Naive B cell (primary cell): ENCODE measurements at regions not wholly inside any gene's neighbourhood (a gene's known extent, or its start where the extent isn't known, plus 50 kb on each side); places are given as distances from the start of the nearest gene placed in this dataset.
A peak's percentile ranks its signal among the peaks of the same experiment; 100 is the strongest.

ENCODE experiments used
- ATAC-seq, 2 donors: fragments of 150-1000 bp; cut with Tn5 transposase; 2 replicates each; pipeline ENCODE4 v1.10.0; 2021; ENCODE audit warnings: low read depth in 2 of 2, mild to moderate bottlenecking in 2 of 2, moderate library complexity in 2 of 2
- DNase-seq: peaks from one replicate; pipeline ENCODE4 v3.0.0; 2022
- H3K27ac Mint-ChIP-seq, 6 donors: one replicate each; pipeline ENCODE4 v1.8.0; 2020 to 2022; ENCODE audit warnings: mild to moderate bottlenecking in 6 of 6, mixed read lengths in 6 of 6, moderate library complexity in 5 of 6, inconsistent platforms in 2 of 6
- H3K27me3 Mint-ChIP-seq, 3 donors: one replicate each; pipeline ENCODE4 v1.8.0; 2021 to 2022; ENCODE audit warnings: mixed read lengths in 3 of 3, mild to moderate bottlenecking in 1 of 3
- H3K36me3 Mint-ChIP-seq, 2 donors: one replicate each; pipeline ENCODE4 v1.8.0; 2020 to 2022; ENCODE audit warnings: mixed read lengths in 2 of 2, inconsistent platforms in 1 of 2, mild to moderate bottlenecking in 1 of 2
- H3K4me1 Mint-ChIP-seq, 3 donors: one replicate each; pipeline ENCODE4 v1.8.0; 2020 to 2022; ENCODE audit warnings: mixed read lengths in 3 of 3, inconsistent platforms in 1 of 3, mild to moderate bottlenecking in 1 of 3, moderate library complexity in 1 of 3
- H3K4me3 Mint-ChIP-seq, 8 donors: one replicate each; pipeline ENCODE4 v1.8.0; 2020 to 2022; ENCODE audit warnings: mild to moderate bottlenecking in 8 of 8, mixed read lengths in 8 of 8, moderate library complexity in 8 of 8, inconsistent platforms in 2 of 8
- H3K9me3 Mint-ChIP-seq, 7 donors: one replicate each; pipeline ENCODE4 v1.8.0; 2020 to 2022; ENCODE audit warnings: mixed read lengths in 7 of 7, mild to moderate bottlenecking in 5 of 7, inconsistent platforms in 2 of 7, moderate library complexity in 1 of 7

DNA sequence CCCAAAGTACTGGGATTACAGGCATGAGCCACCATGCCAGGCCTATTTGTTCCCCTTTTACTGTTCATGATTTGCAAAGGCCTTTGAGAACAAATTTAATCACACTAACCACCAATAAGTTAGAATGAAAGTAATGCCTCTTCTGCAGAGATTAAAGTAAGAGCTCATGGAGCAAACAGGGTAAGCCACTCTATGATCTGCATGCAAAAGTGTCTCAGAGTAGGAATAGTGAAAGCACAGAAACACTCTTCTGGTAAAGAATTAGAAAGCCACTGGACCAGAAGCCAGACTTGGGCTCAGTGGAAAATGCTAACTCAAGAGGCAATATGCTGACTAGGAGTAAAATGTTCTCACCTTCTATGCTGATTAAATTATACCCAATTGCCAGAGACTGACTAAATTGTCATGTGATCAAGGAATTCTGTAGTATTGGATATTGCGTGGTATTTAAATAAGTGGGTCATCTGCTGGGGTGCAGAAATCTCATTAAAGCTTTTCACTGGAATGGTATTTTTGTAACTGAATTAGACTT, 235.3 kb upstream of the ERBB4 start:
- H3K4me3 Mint-ChIP-seq: no peak overlapping the region
- H3K9me3 Mint-ChIP-seq: no peaks in the 10 kb centered on the region
- H3K4me1 Mint-ChIP-seq: peaks cover 0 to 3% (median 0%) of the 10 kb centered on the region in 3 donors
- no peaks in the 10 kb centered on the region for H3K36me3 Mint-ChIP-seq
- ATAC-seq (no peak), DNase-seq (no peak)
- no peak overlapping the region for H3K27ac Mint-ChIP-seq
- no peaks in the 10 kb centered on the region for H3K27me3 Mint-ChIP-seq

DNA sequence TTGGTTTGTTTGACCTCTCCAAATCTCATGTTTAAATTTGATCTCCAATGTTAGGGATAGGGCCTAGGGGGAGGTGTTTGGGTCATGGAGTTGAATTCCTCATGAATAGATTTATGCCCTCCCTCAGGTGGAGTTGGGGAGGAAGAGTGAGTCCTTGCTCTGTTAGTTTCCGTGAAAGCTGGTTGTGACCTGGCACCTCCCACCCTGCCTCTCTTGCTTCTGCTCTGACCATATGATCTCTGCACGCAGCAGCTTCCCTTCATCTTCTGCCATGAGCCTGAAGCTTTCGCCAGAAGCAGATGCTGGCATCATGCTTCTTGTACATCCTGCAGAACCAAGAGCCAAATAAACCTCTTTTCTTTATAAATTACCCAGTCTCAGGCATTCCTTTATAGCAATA, 231.6 kb upstream of the ERBB4 start:
- DNase-seq: no peak
- no peak for ATAC-seq
- Mint-ChIP-seq H3K4me3 (no peak overlapping the region), H3K9me3 (no peaks in the 10 kb centered on the region), H3K27me3 (no peaks in the 10 kb centered on the region), H3K27ac (no peak overlapping the region), H3K36me3 (no peaks in the 10 kb centered on the region), H3K4me1 (no peaks in the 10 kb centered on the region)

DNA sequence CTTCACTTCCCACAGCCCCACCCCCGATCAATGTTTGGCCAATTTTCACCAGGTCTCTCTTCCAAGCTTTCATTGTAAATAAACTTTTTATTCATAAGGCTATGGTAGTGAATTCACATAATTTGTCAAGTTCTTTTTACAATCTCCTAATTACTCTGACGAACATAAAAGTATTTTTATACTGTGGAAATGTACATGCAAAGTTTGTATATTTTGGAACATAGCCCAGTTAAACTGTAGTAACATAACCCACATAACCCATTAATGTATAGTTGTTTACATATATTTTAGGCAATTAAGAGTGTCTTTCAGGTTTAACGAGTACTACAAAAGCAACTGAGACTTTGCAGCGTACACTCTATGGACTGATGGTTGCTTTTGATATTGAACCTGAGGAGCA, 228.3 kb upstream of the ERBB4 start:
- no peak for ATAC-seq
- no peaks in the 10 kb centered on the region for H3K27me3 Mint-ChIP-seq
- no peaks in the 10 kb centered on the region for H3K36me3 Mint-ChIP-seq
- no peaks in the 10 kb centered on the region for H3K9me3 Mint-ChIP-seq
- no peak overlapping the region for H3K4me3 Mint-ChIP-seq
- DNase-seq: no peak
- no peaks in the 10 kb centered on the region for H3K4me1 Mint-ChIP-seq
- no peak overlapping the region for H3K27ac Mint-ChIP-seq

DNA sequence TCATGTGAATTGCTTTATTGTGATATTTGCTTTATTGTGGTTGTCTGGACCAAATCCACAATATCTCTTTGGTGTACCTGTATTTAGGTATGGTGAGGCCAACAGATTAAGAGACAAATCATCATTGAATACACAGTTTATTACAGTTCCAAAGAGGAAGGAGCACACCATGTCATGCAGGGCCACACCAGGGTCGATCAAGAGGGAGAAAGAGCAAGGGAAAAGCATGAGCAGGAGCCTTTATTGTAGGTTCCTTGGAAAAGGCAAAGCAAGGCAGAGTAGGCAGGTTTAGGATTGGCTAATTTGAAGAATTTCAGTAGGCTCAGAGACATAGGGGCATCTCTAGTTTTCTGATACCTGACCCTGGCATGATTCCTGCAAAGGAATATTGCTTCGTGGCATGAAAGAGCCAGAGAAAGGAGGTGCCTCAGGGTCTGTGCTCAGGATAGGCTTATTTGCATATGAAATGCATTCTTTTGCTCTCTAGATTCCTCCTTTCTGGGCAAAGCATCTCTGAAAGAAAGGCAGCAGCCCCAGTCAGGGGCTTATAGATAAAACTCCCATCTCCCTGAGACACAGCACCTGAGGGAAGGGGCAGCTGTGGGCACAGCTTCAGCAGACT, 214.2 kb upstream of the ERBB4 start:
- Mint-ChIP-seq H3K36me3 (peaks cover 9 to 15% of the 10 kb centered on the region in 2 donors), H3K4me3 (no peak overlapping the region), H3K4me1 (no peaks in the 10 kb centered on the region), H3K27me3 (peaks cover 17 to 35% (median 17%) of the 10 kb centered on the region in 3 donors), H3K9me3 (peaks cover 5 to 38% (median 26%) of the 10 kb centered on the region in 7 donors), H3K27ac (no peak overlapping the region)
- ATAC-seq: no peak
- DNase-seq: no peak

DNA sequence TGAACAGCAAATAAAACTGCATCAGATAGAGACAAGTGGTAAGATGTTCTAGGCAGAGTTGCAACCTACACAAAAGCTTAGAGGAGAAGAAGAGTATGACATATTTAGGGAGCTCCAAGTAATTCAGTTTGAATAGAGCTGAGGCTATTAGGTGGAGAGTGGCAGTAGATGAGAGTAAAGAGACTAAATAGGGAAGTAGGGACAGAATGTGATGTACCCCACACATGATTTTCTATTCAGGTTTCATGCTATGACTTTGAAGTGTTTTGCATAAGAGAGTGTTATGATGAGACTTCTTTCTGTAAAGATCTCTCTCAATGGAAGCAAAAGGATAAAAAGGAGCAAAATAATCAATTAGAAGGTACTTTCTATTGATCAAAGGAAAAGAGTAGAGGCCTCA, 206.8 kb upstream of the ERBB4 start:
- DNase-seq (no peak), ATAC-seq (no peak)
- peak overlapping the region in 1 of 6 donors; percentile 2 for H3K27ac Mint-ChIP-seq
- no peak overlapping the region for H3K4me3 Mint-ChIP-seq
- no peaks in the 10 kb centered on the region for H3K4me1 Mint-ChIP-seq
- H3K9me3 Mint-ChIP-seq: peaks cover 0 to under 1% (median 0%) of the 10 kb centered on the region in 7 donors
- H3K27me3 Mint-ChIP-seq: peaks cover 0 to 6% (median 0%) of the 10 kb centered on the region in 3 donors
- no peaks in the 10 kb centered on the region for H3K36me3 Mint-ChIP-seq

DNA sequence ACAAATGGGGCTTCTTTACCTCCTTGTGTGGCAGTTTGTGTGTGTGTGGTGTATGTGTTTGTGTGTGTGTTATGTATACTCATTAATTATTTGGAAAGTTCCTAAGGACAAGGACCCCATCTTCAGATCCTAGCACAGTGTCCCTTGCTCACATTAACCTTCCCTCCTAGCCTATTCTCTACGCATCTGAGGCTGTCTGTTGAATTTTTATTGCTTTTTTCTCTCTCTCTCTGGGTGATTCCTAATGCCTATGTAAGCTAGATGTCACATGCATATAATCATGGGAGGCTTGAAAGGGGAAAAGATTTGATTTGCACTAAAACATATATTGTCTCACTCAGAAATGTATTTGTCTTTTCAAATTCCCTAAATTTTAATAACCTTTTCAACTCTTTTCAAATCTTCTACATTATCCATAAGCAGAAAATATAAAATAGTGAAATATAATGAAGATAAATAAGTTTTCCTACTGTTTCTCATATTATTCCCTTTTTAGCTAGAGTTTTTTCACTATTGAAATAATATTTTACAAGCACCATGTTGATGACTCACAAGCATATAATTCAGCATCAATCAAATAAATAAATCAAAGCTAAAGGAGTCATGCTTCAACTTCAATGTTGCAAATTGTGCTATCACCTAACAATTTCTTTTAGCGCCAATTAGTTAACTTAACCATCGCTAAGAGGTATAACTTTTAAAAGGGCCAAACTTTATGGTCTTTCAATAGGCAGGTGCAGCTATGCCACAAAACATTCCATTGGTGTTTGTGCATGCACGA, 199.0 kb upstream of the ERBB4 start:
- ATAC-seq (no peak), DNase-seq (no peak)
- H3K27ac Mint-ChIP-seq: no peak overlapping the region
- H3K27me3 Mint-ChIP-seq: no peaks in the 10 kb centered on the region
- no peaks in the 10 kb centered on the region for H3K36me3 Mint-ChIP-seq
- no peaks in the 10 kb centered on the region for H3K4me1 Mint-ChIP-seq
- no peak overlapping the region for H3K4me3 Mint-ChIP-seq
- no peaks in the 10 kb centered on the region for H3K9me3 Mint-ChIP-seq

DNA sequence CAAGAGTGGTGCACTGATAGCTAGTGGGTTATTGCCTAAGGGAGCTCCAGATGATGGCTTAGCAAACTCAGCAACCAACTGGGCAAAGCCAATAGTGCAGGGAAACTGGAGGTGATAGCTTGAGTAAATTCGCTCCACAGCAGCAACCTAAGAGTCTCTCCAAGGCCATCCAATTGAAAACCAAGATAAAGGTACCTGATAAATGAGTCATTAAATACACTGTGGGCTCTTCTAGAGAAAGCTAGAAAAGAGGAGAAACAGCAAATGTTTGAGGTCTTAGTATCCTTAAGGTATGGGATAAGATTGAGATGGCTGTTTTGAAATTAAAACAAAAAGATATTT, 197.8 kb upstream of the ERBB4 start:
- no peaks in the 10 kb centered on the region for H3K4me1 Mint-ChIP-seq
- H3K4me3 Mint-ChIP-seq: no peak overlapping the region
- DNase-seq (no peak), ATAC-seq (no peak)
- no peaks in the 10 kb centered on the region for H3K27me3 Mint-ChIP-seq
- H3K27ac Mint-ChIP-seq: no peak overlapping the region
- H3K9me3 Mint-ChIP-seq: no peaks in the 10 kb centered on the region
- no peaks in the 10 kb centered on the region for H3K36me3 Mint-ChIP-seq

DNA sequence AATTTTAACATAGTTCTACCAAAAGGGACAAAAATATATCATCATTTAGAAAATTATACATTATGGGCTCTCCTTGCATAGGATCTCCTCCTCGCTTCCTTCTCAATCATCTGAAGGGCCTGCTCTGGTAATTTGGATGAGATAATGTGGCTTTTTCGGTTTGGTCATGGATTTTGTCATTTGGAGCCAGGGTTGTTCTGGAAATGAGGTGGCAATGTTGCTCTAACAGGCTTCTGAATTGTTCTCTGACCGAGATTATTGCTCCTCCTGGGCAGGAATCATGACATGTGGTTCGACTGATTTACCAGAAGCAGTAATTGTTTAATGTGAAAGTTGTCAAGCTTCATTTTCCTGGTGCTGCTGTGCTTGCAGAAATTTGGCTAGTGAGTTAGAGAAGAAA, 194.7 kb upstream of the ERBB4 start:
- ATAC-seq (no peak), DNase-seq (no peak)
- H3K9me3 Mint-ChIP-seq: no peaks in the 10 kb centered on the region
- H3K27ac Mint-ChIP-seq: no peak overlapping the region
- no peaks in the 10 kb centered on the region for H3K4me1 Mint-ChIP-seq
- H3K4me3 Mint-ChIP-seq: no peak overlapping the region
- no peaks in the 10 kb centered on the region for H3K36me3 Mint-ChIP-seq
- H3K27me3 Mint-ChIP-seq: peaks cover 0 to 9% (median 3%) of the 10 kb centered on the region in 3 donors

DNA sequence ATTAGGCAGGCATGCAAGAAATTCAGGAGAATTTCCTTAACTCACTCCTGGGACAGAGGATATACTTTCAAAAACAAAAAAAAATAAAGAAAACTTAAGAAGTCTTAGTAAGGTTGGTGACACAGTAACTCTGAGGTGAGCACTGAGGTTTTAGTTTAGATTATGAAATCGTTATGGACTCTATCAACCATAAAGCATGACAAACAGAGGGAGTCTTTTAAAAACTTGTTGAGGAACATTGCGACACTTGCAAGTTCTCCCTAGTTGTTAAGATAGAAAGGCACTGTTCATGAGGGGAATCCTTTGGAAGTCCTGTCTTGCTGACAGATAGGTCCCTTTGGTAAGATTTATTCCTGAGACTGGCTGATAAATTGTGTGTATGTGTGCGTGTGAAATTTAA, 194.3 kb upstream of the ERBB4 start:
- Mint-ChIP-seq H3K27me3 (peaks cover 0 to 9% (median 3%) of the 10 kb centered on the region in 3 donors), H3K4me1 (no peaks in the 10 kb centered on the region), H3K27ac (no peak overlapping the region), H3K9me3 (no peaks in the 10 kb centered on the region), H3K4me3 (no peak overlapping the region), H3K36me3 (no peaks in the 10 kb centered on the region)
- ATAC-seq: no peak
- DNase-seq: no peak

DNA sequence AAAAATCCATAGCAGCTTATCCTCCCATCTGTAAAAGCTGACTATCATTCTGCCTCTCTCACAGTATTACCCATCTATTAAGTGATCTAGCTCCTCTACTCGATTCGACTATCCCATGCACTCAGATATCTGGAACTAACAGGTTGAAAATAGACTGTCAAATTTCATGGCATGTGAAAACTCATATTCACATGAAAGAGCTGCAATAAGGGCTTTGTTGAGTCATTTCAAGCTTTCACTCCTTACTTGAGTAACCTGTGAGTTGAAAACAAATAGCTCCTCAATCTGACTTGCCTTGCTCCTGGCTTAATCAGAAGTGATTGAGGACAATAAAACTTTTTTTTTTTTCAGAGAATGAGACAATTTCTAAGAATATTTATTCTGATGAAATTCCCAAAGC, 192.4 kb upstream of the ERBB4 start:
- peaks cover 4 to 9% (median 4%) of the 10 kb centered on the region in 3 donors for H3K27me3 Mint-ChIP-seq
- H3K4me3 Mint-ChIP-seq: no peak overlapping the region

DNA sequence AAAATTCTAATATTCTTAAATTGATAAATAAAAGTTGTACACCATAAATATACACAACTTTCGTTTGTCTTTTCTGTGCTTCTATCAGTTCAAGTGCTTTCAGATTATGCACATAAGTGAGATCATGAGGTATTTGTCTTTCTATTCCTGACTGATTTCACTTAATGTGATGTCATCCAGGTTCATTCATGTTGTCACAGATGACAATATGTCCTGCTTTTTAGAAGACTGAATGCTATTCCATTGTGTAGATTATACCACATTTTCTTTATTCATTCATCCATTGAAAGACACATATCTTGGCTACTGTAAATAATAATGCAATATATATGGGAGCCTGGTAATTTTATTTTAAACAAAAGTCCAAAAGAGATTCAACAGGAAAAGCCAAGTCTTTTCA, 190.1 kb upstream of the ERBB4 start:
- Mint-ChIP-seq H3K4me3 (no peak overlapping the region), H3K9me3 (peaks cover 0 to 8% (median 3%) of the 10 kb centered on the region in 7 donors), H3K4me1 (no peaks in the 10 kb centered on the region), H3K27ac (no peak overlapping the region), H3K27me3 (peaks cover 4 to 13% (median 9%) of the 10 kb centered on the region in 3 donors), H3K36me3 (peaks cover 0 to 3% of the 10 kb centered on the region in 2 donors)
- ATAC-seq: no peak
- DNase-seq: no peak

More for the DNA sequence above, 192.4 kb upstream of the ERBB4 start:
- Mint-ChIP-seq H3K27ac (no peak overlapping the region), H3K4me1 (no peaks in the 10 kb centered on the region), H3K9me3 (no peaks in the 10 kb centered on the region), H3K36me3 (no peaks in the 10 kb centered on the region)
- DNase-seq (no peak), ATAC-seq (no peak)

DNA sequence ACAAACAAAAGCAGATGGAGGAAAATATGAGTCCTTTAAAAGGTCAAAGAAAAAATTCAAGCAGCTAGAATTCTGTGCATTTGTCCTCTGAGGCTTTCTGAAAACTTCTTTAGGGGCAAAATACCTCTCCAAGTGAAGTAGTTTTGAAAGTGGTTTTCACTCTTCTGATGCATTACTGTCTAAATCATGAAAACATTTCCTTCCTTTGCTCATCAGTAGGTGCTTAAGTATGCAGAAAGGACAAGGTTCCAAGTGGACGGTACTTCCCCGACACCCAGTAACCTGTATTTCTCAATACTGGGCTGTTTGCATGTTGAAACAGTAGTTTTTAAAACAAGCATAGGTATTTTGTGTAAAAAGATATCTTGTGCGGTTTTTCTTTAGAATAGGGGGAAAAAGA, 189.1 kb upstream of the ERBB4 start:
- DNase-seq (no peak), ATAC-seq (no peak)
- peaks cover 0 to 8% (median 3%) of the 10 kb centered on the region in 7 donors for H3K9me3 Mint-ChIP-seq
- H3K36me3 Mint-ChIP-seq: peaks cover 0 to 3% of the 10 kb centered on the region in 2 donors
- peaks cover 4 to 13% (median 9%) of the 10 kb centered on the region in 3 donors for H3K27me3 Mint-ChIP-seq
- H3K27ac Mint-ChIP-seq: no peak overlapping the region
- H3K4me3 Mint-ChIP-seq: no peak overlapping the region
- H3K4me1 Mint-ChIP-seq: no peaks in the 10 kb centered on the region

DNA sequence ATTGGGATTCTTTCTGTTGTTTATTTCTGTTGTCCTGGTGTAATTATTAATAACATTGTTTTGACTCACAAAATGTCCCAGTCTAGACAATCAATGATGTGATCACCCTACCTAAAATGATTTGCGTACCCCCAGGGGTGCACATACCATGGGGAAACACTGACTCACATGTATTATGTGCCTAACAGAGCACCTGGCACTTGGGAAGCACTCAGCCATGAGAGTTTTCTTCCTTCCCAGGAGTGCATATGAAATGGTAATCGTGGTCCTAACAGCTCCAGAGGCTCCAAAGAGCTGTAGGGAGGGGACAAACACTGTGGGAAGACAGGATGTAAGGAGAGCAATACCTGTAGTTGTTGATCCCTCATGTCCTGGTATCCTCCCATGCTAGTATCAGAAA, 187.8 kb upstream of the ERBB4 start:
- H3K4me1 Mint-ChIP-seq: no peaks in the 10 kb centered on the region
- DNase-seq (no peak), ATAC-seq (no peak)
- peaks cover 0 to 3% of the 10 kb centered on the region in 2 donors for H3K36me3 Mint-ChIP-seq
- H3K9me3 Mint-ChIP-seq: peaks cover 2 to 14% (median 5%) of the 10 kb centered on the region in 7 donors
- no peak overlapping the region for H3K4me3 Mint-ChIP-seq
- no peak overlapping the region for H3K27ac Mint-ChIP-seq
- peaks cover 4 to 18% (median 9%) of the 10 kb centered on the region in 3 donors for H3K27me3 Mint-ChIP-seq

DNA sequence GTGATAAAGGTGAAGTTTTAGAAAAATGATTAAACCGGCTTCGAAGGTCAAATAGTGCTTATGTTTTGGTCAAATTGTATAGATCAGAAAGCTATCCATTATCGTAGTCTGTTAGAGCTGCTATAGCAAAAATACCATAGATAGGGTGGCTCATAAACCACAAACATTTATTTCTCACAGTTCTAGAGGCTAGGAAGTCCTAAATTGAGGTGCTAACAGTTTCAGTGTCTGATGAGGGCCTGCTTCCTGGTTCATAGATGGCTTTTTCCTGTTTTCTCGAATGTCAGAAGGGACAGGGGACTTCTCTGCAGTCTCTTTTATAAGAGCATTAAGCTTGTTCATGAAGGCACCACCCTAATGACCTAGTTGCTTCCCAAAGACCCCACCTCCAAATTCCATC, 186.6 kb upstream of the ERBB4 start:
- ATAC-seq (no peak), DNase-seq (no peak)
- H3K27me3 Mint-ChIP-seq: peaks cover 4 to 15% (median 9%) of the 10 kb centered on the region in 3 donors
- H3K36me3 Mint-ChIP-seq: peaks cover 0 to 3% of the 10 kb centered on the region in 2 donors
- H3K4me1 Mint-ChIP-seq: no peaks in the 10 kb centered on the region
- no peak overlapping the region for H3K4me3 Mint-ChIP-seq
- H3K9me3 Mint-ChIP-seq: peaks cover 2 to 14% (median 5%) of the 10 kb centered on the region in 7 donors
- no peak overlapping the region for H3K27ac Mint-ChIP-seq
